ENCODE measurements at regions not wholly inside any gene's neighbourhood (a gene's known extent, or its start where the extent isn't known, plus 50 kb on each side); places are given as distances from the start of the nearest gene placed in this dataset.

GRCh38 chr2:237150186-237150585 lies 64.5 kb downstream of the COPS8 start:
- no peak for DNase-seq

GRCh38 chr2:237150831-237151375 lies 65.2 kb downstream of the COPS8 start:
- no peak for DNase-seq

GRCh38 chr2:237152361-237152760 lies 66.7 kb downstream of the COPS8 start:
- no peak for DNase-seq

GRCh38 chr2:237153181-237153580 lies 67.5 kb downstream of the COPS8 start:
- no peak for DNase-seq

- peak; percentile 29 to 33 for DNase-seq
These were observed 68.5 kb downstream of the COPS8 start for GRCh38 chr2:237154082-237154638.

GRCh38 chr2:237154884-237155851 lies 69.5 kb downstream of the COPS8 start:
- no peak for DNase-seq

- DNase-seq = peak; percentile 18 to 26
These were observed 70.6 kb downstream of the COPS8 start for GRCh38 chr2:237156031-237156856.

- DNase-seq = no peak
These were observed 71.4 kb downstream of the COPS8 start for GRCh38 chr2:237156857-237157779.

GRCh38 chr2:237157780-237158102 lies 72.1 kb downstream of the COPS8 start:
- DNase-seq = no peak

GRCh38 chr2:237158194-237158593 lies 72.5 kb downstream of the COPS8 start:
- DNase-seq = no peak

GRCh38 chr2:237159006-237159911 lies 73.6 kb downstream of the COPS8 start:
- no peak for DNase-seq

GRCh38 chr2:237160271-237160919 lies 74.7 kb downstream of the COPS8 start:
- no peak for DNase-seq

- DNase-seq = no peak
These were observed 75.5 kb downstream of the COPS8 start for GRCh38 chr2:237161189-237161588.

GRCh38 chr2:237162959-237163358 lies 77.3 kb downstream of the COPS8 start:
- no peak for DNase-seq

GRCh38 chr2:237164474-237165042 lies 78.9 kb downstream of the COPS8 start:
- DNase-seq = no peak

- DNase-seq = no peak
These were observed 80.0 kb downstream of the COPS8 start for GRCh38 chr2:237165405-237166276.

- no peak for DNase-seq
These were observed 81.3 kb downstream of the COPS8 start for GRCh38 chr2:237167038-237167437.

- no peak for DNase-seq
These were observed 82.2 kb downstream of the COPS8 start for GRCh38 chr2:237167934-237168333.

GRCh38 chr2:237170020-237170419 lies 84.3 kb downstream of the COPS8 start:
- DNase-seq = no peak

All from activated CD4-positive, alpha-beta T cell treated with anti-CD3 and anti-CD28 coated beads, Interleukin-2, amount 50 U/mL, for 4 hours (primary cell).